ENCODE measurements at regions not wholly inside any gene's neighbourhood (a gene's known extent, or its start where the extent isn't known, plus 50 kb on each side); places are given as distances from the start of the nearest gene placed in this dataset.

- H2BK12ac ChIP-seq (ENCODE audit: insufficient read length, low read depth, low read length): no peak overlapping the region
- H4K5ac ChIP-seq (ENCODE audit: insufficient read length, low read depth, low read length): no peak overlapping the region
- H3K4ac ChIP-seq (ENCODE audit: low read depth, low read length): no peak overlapping the region
- peaks cover 0 to 3% of the 10 kb centered on the region in 2 experiments; a peak in 2 of 4 replicates for H3K4me1 Mint-ChIP-seq
- H3K27me3 ChIP-seq (ENCODE audit: insufficient read depth, low read length): no peaks in the 10 kb centered on the region
- no peak for TF ChIP-seq CTCF (conservative IDR thresholded peaks at IDR 0.05)
- no peaks in the 10 kb centered on the region for H3K9me3 Mint-ChIP-seq
- no peak overlapping the region for H3K4me2 ChIP-seq (ENCODE audit: insufficient read depth, insufficient read length, low read length)
- no peaks in the 10 kb centered on the region for H4K20me1 ChIP-seq (ENCODE audit: control insufficient read depth, insufficient read depth, insufficient read length)
- no peak overlapping the region for H2BK5ac ChIP-seq (ENCODE audit: insufficient read length, low read length)
- no peak overlapping the region for H2BK20ac ChIP-seq (ENCODE audit: low read depth, low read length, poor library complexity, severe bottlenecking)
- H3K4me3 Mint-ChIP-seq: no peak overlapping the region
- H2AK5ac ChIP-seq (ENCODE audit: insufficient read length, low read length): no peak overlapping the region
- no peaks in the 10 kb centered on the region for H3K79me1 ChIP-seq (ENCODE audit: insufficient read depth, low read depth, low read length, poor library complexity, severe bottlenecking)
- no peak overlapping the region for H2BK120ac ChIP-seq (ENCODE audit: low read depth, low read length, poor library complexity, severe bottlenecking)
- no peak overlapping the region for H3K27ac ChIP-seq (ENCODE audit: insufficient read length, low read depth, low read length)
- no peaks in the 10 kb centered on the region for H3K36me3 Mint-ChIP-seq (ENCODE audit: insufficient read depth in 1 of 3, low read depth in 3 of 3)
- no peak overlapping the region for H3K27ac Mint-ChIP-seq
- H3K18ac ChIP-seq (ENCODE audit: insufficient read length, low read depth, low read length): no peak overlapping the region
- H3K27me3 Mint-ChIP-seq (ENCODE audit: low read depth): no peaks in the 10 kb centered on the region
- no peak overlapping the region for H4K91ac ChIP-seq (ENCODE audit: insufficient read length, low read depth, low read length)
- no CpG with 5 or more reads among the region's 1 CpG for WGBS (ENCODE audit: extremely low coverage, insufficient read length, low lambda C conversion rate)
- H4K8ac ChIP-seq (replicated peaks; ENCODE audit: insufficient read length, low read depth, low read length): no peak overlapping the region
- no peak overlapping the region for H3K23ac ChIP-seq (ENCODE audit: insufficient read length, low read depth, low read length)
- H3K9me3 ChIP-seq (ENCODE audit: control insufficient read depth, low read depth, low read length): no peaks in the 10 kb centered on the region
- no peaks in the 10 kb centered on the region for H3K23me2 ChIP-seq (ENCODE audit: insufficient read length, low read depth, low read length, poor library complexity, severe bottlenecking)
- H2AFZ ChIP-seq (ENCODE audit: low read length): no peak overlapping the region
- no peak overlapping the region for H3K14ac ChIP-seq (ENCODE audit: insufficient read depth, low read length)
- no peak overlapping the region for H3T11ph ChIP-seq (ENCODE audit: low read length)
- H3K79me2 ChIP-seq (ENCODE audit: insufficient read depth, low read length): no peaks in the 10 kb centered on the region
- no peaks in the 10 kb centered on the region for H3K4me1 ChIP-seq (ENCODE audit: insufficient read depth, low read length)
- no peak overlapping the region for H2BK15ac ChIP-seq (ENCODE audit: low read depth, low read length)
- no peak overlapping the region for H3K56ac ChIP-seq (ENCODE audit: insufficient read length, low read depth, low read length)
- no peak overlapping the region for H3K9ac ChIP-seq (ENCODE audit: extremely low read depth, insufficient read length, low read length)
- DNase-seq: no peak
Measured at GRCh38 chr7:16985621-16986020, 103.8 kb upstream of the AGR3 start.
